NCI-H1417 (cell line): ENCODE measurements at regions not wholly inside any gene's neighbourhood (a gene's known extent, or its start where the extent isn't known, plus 50 kb on each side); places are given as distances from the start of the nearest gene placed in this dataset.
A peak's percentile ranks its signal among the peaks of the same experiment; 100 is the strongest.

Experiments
- DNase-seq, 3 experiments: peaks; one replicate each; lab custom pipeline; 2025; lab: John Stamatoyannopoulos, UW

GRCh38 chr2:163369111-163369510, 366.7 kb downstream of the FIGN start:
- DNase-seq = no peak

GRCh38 chr2:163368655-163369054, 367.2 kb downstream of the FIGN start:
- DNase-seq = no peak

DNA sequence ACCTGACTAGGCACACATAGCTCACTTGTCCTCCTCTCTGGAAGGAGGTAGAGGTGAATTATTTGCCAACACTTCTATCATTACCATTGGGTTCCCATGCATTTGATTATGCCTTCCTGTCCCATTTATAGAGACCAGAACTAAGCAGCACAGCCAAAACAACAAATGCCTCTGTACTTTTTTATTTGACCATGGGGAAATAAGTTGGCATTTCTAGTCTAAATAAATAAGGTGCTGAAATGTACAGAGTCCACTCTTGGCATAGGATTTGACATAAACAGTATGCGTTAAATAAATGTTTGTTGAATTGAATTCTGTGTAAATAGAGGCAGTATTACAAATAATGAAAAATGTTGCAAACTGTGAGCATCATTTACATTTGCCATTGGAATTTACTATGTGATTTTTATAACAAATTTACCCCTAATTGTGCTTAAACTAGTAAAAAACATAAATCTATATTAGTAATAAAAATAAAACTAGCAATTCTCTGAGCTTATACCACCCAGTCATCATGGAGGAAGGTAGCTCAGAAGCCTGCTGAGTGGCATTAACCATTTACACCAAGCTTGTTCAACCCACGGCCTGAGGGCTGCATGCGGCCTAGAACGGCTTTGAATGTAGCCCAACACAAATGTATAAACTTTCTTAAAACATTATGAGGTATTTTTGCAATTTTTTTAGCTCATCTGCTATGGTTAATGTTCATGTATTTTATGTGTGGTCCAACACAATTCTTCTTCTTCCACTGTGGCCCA, 367.8 kb downstream of the FIGN start:
- no peak for DNase-seq

- DNase-seq = no peak
These were observed 371.1 kb downstream of the FIGN start for GRCh38 chr2:163364736-163365135.

DNA sequence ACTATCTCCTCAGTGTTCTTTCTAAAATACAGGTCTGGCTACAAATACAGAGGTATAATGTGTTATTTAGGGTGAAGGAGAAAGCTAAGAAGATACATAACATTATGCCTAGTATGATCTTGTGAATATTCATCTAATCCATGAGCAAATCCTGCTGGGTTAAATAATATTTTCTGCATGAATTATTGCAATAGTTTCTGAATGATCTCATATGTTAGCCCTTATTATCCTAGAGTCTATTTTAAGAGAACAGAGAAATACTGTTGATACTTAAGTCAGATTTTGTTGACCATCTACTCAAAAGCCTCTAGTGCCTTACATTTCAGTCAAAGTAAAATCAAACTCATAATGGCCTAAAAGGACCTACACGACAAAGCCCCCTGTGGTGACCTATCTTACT, 382.3 kb downstream of the FIGN start:
- no peak for DNase-seq

DNA sequence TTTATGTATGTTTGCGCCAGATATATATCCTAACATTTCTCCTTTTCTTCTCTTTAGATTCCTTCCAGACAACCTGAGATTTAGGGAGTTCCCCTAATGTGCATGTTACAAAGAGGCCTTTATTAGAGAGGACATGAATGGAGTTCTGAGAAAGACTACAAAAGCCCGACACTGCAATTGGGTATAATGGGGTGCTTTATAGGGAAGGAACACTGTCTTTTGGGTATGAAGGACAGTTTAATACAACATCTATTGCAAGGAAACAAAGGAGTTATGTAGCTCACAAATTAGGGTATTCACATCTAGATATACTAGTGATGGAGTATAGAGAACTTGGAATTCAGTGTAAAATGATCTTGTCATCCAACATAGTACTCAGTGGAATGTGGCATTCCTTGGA, 383.8 kb downstream of the FIGN start:
- no peak for DNase-seq

DNA sequence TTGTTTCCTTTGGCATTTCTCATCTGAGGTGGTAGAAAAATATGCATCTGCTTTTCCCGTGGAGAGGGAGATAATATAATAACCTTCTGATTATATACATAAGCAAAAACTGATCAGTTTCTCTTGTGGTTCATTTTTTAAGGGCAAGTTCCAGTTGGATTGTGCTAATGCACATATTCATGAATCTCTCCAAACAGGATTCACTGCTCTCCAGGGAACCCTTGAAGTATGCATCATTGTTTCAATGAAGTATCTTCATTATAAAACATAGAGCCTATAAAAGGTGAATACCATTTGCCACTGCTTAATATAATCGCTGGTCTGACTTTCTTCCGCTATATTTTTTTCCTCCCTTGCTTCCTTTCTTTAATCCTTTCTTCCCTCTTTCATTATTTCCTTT, 384.7 kb downstream of the FIGN start:
- peak in 1 of 3 experiments; percentile 65 for DNase-seq

DNA sequence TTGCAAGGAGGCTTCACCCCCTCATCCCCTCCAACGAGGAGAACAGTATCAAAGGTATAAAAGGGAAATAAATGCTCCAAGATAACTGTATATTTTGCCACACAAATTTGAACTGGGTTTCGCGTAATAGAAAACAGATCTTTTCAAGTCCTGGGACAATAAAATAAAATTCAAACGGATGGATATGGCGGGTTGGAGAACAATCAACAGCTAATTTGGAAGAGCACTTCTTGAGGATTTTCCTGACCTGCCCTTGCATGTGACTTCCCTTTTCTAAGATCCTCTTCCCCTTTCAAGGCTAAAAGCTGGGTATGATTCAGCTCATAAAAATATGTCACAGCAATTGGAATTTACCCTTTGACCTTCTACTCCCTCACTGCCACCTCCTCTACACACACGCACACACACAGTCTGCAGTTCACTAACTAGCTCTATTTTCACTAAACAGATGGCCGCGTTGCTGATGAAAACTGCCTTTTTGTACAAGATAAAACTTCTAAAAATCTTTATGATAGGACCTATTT, 386.9 kb downstream of the FIGN start:
- DNase-seq = no peak

GRCh38 chr2:163347982-163348856, 387.6 kb downstream of the FIGN start:
- DNase-seq = no peak

- peak; percentile 29 to 77 (median 69) for DNase-seq
These were observed 389.8 kb downstream of the FIGN start for GRCh38 chr2:163345795-163346573.

- no peak for DNase-seq
These were observed 392.5 kb downstream of the FIGN start for GRCh38 chr2:163343316-163343715.

DNA sequence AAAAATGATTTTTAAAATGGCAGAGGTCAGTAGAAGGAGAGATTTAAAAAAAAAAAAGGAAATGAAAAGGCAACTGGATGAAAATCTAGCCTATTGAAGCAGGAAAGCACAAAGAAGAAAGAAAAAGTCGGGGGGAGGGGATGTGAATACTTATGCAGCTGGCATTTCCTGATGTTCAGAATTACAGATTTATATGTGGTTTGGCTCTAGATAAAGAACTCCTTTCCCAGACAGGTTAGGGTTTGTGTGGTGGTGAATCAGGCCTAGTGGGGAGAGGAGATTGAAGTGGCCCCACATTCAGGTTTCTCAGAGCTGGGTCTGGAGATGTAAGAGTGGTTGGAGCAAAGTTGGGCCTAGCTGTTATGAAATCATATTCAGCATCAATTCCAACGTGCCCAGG, 394.4 kb downstream of the FIGN start:
- DNase-seq = no peak

GRCh38 chr2:163338270-163338669, 397.5 kb downstream of the FIGN start:
- DNase-seq = no peak

- DNase-seq = peak; percentile 29 to 90 (median 55)
These were observed 411.1 kb downstream of the FIGN start for GRCh38 chr2:163324677-163325076.

DNA sequence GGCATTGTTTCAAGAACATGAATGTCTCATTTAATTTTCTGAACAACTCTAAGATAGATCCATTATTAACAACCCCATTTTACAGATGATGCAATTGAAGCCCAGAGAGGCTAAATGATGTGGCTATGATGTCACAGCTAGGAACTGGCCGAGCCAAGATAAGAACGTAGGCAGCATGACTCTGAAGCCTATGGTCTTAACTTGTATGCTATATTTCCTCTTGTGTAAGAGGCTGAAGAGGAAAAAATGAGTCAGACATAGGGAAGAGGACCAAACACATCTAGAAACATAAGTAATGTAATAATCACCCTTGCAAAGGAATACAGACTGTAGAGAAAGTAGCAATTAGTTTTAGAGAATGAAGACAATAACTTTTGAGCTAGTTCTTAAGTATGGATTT, 416.8 kb downstream of the FIGN start:
- no peak for DNase-seq

DNA sequence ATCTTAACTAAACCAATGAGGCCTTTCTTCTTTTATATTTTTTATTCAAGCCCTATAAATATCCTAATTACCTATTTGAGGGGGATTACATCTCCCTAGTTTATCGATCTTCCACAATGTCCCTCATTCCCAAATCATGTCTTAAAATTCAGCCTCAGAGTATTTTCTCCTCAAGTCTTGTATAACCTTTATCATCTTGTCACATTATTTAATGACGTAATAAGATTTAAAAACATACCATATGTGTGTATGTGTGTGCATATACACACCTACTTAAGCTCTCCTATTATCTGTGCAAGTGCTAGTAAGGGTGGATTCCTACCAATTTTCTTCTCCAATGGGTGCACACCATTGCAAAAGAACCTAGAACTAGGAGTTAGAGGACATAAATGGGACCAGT, 421.1 kb downstream of the FIGN start:
- no peak for DNase-seq

GRCh38 chr2:163312713-163313112, 423.1 kb downstream of the FIGN start:
- no peak for DNase-seq

DNA sequence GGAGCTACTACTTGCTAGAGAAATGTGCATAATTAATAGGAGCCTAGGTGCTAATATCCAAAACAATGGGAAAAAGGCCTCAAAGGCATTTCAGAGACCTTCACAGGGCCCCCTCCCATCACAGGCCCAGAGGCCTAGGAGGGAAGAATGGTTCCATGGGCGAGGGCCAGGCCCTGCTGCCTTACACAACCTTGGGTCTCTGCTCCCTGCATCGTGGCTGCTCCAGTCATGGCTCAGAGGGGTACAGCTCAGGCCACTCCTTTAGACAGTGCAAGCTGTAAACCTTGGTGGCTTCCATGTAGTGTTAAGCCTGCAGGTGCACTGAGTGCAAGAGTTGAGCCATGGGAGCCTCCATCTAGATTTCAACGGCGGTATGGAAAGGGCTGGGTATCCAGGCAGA, 429.2 kb downstream of the FIGN start:
- no peak for DNase-seq

DNA sequence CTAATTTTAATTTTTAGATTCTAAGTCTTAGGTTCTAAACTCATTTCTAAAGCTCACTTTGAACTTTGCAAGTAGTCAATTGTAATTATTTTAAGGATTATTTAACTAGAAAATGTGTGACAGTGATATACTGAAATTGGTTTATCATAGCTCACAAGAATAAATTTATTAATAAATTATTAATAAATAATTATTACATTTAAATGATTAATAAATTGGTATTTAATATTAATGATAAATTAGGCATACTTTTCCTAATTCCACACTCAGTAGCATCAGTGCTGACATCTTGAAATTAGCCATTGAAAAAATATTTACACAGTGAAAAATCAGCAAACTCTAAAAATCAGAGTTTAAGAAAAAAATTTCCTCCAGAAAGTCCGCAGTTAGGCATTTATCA, 433.7 kb downstream of the FIGN start:
- DNase-seq = no peak

GRCh38 chr2:163291790-163292189, 444.0 kb downstream of the FIGN start:
- no peak for DNase-seq

DNA sequence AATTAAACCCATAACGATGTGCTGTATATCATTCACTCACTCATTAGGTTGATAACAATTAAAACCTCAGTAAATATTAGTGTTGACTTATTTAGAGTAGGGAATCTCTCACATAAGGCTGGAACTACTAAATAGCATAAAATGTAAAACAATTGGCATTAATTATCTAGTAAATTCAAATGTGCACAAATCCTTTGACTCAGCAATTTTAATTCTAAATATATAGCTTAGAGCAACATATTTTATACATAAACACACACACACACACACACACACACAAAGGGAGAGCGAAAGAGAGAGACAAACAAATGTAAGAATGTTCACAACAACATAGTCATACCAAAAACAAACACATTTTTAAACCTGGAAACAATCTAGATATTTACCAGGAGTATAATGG, 443.1 kb upstream of the KCNH7 start:
- no peak for DNase-seq

DNA sequence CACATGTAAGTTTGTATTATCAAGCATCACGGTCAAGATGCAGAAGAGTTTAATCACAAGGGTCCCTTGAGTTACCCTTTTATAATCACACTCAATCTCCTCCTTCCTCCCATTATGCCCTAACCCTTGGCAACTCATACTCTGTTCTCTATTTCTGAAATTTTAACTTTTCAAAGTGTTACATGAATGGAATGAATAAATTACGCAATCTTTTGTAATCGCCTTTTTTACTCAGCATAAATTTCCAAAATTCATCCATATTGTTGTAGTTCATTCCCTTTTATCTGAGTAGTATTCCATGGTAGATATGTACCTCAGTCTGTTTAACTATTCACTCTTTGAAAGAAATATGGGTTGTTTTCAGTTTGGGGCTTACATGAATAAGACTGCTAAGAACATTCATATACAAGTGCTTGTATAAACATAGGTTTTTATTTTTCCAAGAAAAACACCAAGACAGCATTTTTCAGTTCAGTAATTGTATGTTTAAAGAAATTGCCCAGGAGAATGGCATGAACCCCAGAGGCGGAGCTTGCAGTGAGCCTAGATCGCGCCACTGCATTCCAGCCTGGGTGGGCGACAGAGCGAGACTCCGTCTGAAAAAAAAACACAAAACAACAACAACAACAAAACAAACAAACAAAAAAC, 430.9 kb upstream of the KCNH7 start:
- DNase-seq = no peak
